ENCODE measurements at regions not wholly inside any gene's neighbourhood (a gene's known extent, or its start where the extent isn't known, plus 50 kb on each side); places are given as distances from the start of the nearest gene placed in this dataset.

GRCh38 chr11:128195057-128195751 lies 392.2 kb downstream of the ETS1 start:
- Histone ChIP-seq H4K20me1 (ENCODE audit: control insufficient read depth, insufficient read depth, low read length, poor library complexity, severe bottlenecking) (no peaks in the 10 kb centered on the region), H2AFZ (ENCODE audit: insufficient read depth, low read depth, low read length, poor library complexity, severe bottlenecking) (peak overlapping the region; percentile 49), H3K4me2 (replicated peaks; ENCODE audit: low read depth, low read length, poor library complexity, severe bottlenecking) (peak overlapping the region; percentile 63), H3K27ac (ENCODE audit: low read length in 2 of 2) (no peak overlapping the region), H3K36me3 (replicated peaks in 1 of 2; ENCODE audit: control extremely low read depth in 1 of 2, control insufficient read depth in 1 of 2, extremely low read depth in 1 of 2, insufficient read depth in 2 of 2, low read length in 1 of 2) (no peaks in the 10 kb centered on the region), H3K27me3 (replicated peaks in 1 of 4; ENCODE audit: control extremely low read depth in 1 of 4, control insufficient read depth in 3 of 4, insufficient read depth in 4 of 4, low read length in 3 of 4) (no peaks in the 10 kb centered on the region), H3K4me3 (ENCODE audit: control extremely low read depth in 1 of 5, extremely low read depth in 1 of 5, insufficient read depth in 1 of 5, low read depth in 2 of 5, low read length in 4 of 5) (no peak overlapping the region), H3K4me1 (ENCODE audit: control insufficient read depth in 2 of 2, insufficient read depth in 2 of 2, low read length in 2 of 2) (peaks cover 11 to 12% of the 10 kb centered on the region in 2 donors), H3K9ac (ENCODE audit: low read length) (peak overlapping the region; percentile 24), H3K79me2 (ENCODE audit: control insufficient read depth, insufficient read depth, low read length) (no peaks in the 10 kb centered on the region), H3K9me3 (ENCODE audit: control extremely low read depth in 1 of 3, control insufficient read depth in 2 of 3, insufficient read depth in 1 of 3, low read length in 2 of 3) (no peaks in the 10 kb centered on the region)
- no peaks in the 10 kb centered on the region for H3K9me3 Mint-ChIP-seq (ENCODE audit: insufficient read depth)
- DNase-seq, result peak; percentile 68
- WGBS (ENCODE audit: insufficient coverage), result 6% methylated on average over 2 of the region's 6 CpGs
- intact Hi-C loops (cut with micrococcal nuclease), result loop anchor here (1.0 to 10.0 kb wide), 3 partner anchors 90 to 435 kb away; no protein-coding TSS in a partner anchor
- peak; percentile 68 for ATAC-seq (ENCODE audit: low read depth)
- TF ChIP-seq EZH2 (IDR thresholded peaks at IDR 0.05; ENCODE audit: borderline replicate concordance, insufficient read depth, low read depth, low read length, poor library complexity, severe bottlenecking), result no peak
- TF ChIP-seq, protein P1, sequence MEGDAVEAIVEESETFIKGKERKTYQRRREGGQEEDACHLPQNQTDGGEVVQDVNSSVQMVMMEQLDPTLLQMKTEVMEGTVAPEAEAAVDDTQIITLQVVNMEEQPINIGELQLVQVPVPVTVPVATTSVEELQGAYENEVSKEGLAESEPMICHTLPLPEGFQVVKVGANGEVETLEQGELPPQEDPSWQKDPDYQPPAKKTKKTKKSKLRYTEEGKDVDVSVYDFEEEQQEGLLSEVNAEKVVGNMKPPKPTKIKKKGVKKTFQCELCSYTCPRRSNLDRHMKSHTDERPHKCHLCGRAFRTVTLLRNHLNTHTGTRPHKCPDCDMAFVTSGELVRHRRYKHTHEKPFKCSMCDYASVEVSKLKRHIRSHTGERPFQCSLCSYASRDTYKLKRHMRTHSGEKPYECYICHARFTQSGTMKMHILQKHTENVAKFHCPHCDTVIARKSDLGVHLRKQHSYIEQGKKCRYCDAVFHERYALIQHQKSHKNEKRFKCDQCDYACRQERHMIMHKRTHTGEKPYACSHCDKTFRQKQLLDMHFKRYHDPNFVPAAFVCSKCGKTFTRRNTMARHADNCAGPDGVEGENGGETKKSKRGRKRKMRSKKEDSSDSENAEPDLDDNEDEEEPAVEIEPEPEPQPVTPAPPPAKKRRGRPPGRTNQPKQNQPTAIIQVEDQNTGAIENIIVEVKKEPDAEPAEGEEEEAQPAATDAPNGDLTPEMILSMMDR (IDR thresholded peaks at IDR 0.05), result peak; percentile 57
- peak overlapping the region; percentile 17 for H3K4me3 Mint-ChIP-seq
- H3K4me1 Mint-ChIP-seq, result peaks cover 17% of the 10 kb centered on the region
- ChIA-PET CTCF (interaction anchor here (0.8 to 2.6 kb wide), 6 partner anchors 270 to 562 kb away, joined by 3 to 20 read pairs (median 3); no protein-coding TSS in a partner anchor), POLR2A (no interaction called here)
- H3K27ac Mint-ChIP-seq, result peak overlapping the region; percentile 12
- no peaks in the 10 kb centered on the region for H3K27me3 Mint-ChIP-seq

GRCh38 chr11:128194216-128194615 lies 393.1 kb downstream of the ETS1 start:
- ChIA-PET CTCF (interaction anchor here (1.0 to 2.6 kb wide), 5 partner anchors 271 to 563 kb away, joined by 3 to 20 read pairs (median 3); no protein-coding TSS in a partner anchor), POLR2A (no interaction called here)
- no peak overlapping the region for H3K9ac ChIP-seq (ENCODE audit: low read length)
- H3K4me2 ChIP-seq (replicated peaks; ENCODE audit: low read depth, low read length, poor library complexity, severe bottlenecking), result no peak overlapping the region
- no peak for DNase-seq
- H3K4me1 ChIP-seq (ENCODE audit: control insufficient read depth in 2 of 2, insufficient read depth in 2 of 2, low read length in 2 of 2), result peaks cover 11 to 12% of the 10 kb centered on the region in 2 donors
- Mint-ChIP-seq H3K4me1 (peaks cover 17% of the 10 kb centered on the region), H3K4me3 (no peak overlapping the region), H3K9me3 (ENCODE audit: insufficient read depth) (no peaks in the 10 kb centered on the region), H3K27me3 (no peaks in the 10 kb centered on the region), H3K27ac (no peak overlapping the region)
- no peaks in the 10 kb centered on the region for H3K27me3 ChIP-seq (replicated peaks in 1 of 4; ENCODE audit: control extremely low read depth in 1 of 4, control insufficient read depth in 3 of 4, insufficient read depth in 4 of 4, low read length in 3 of 4)
- no peak for ATAC-seq (ENCODE audit: low read depth)
- H3K79me2 ChIP-seq (ENCODE audit: control insufficient read depth, insufficient read depth, low read length), result no peaks in the 10 kb centered on the region
- intact Hi-C loops (cut with micrococcal nuclease), result loop anchor here (5.0 to 10.0 kb wide), 2 partner anchors 33 to 91 kb away; no protein-coding TSS in a partner anchor
- H3K36me3 ChIP-seq (replicated peaks in 1 of 2; ENCODE audit: control extremely low read depth in 1 of 2, control insufficient read depth in 1 of 2, extremely low read depth in 1 of 2, insufficient read depth in 2 of 2, low read length in 1 of 2), result no peaks in the 10 kb centered on the region
- no peaks in the 10 kb centered on the region for H4K20me1 ChIP-seq (ENCODE audit: control insufficient read depth, insufficient read depth, low read length, poor library complexity, severe bottlenecking)
- no peak overlapping the region for H3K4me3 ChIP-seq (ENCODE audit: control extremely low read depth in 1 of 5, extremely low read depth in 1 of 5, insufficient read depth in 1 of 5, low read depth in 2 of 5, low read length in 4 of 5)
- H3K9me3 ChIP-seq (ENCODE audit: control extremely low read depth in 1 of 3, control insufficient read depth in 2 of 3, insufficient read depth in 1 of 3, low read length in 2 of 3), result no peaks in the 10 kb centered on the region
- TF ChIP-seq EZH2 (IDR thresholded peaks at IDR 0.05; ENCODE audit: borderline replicate concordance, insufficient read depth, low read depth, low read length, poor library complexity, severe bottlenecking), result no peak
- TF ChIP-seq, protein P1 (IDR thresholded peaks at IDR 0.05), result no peak
- H2AFZ ChIP-seq (ENCODE audit: insufficient read depth, low read depth, low read length, poor library complexity, severe bottlenecking), result peak overlapping the region; percentile 12
- no peak overlapping the region for H3K27ac ChIP-seq (ENCODE audit: low read length in 2 of 2)

Measured in B cell (primary cell).